ENCODE measurements at regions not wholly inside any gene's neighbourhood (a gene's known extent, or its start where the extent isn't known, plus 50 kb on each side); places are given as distances from the start of the nearest gene placed in this dataset.

DNA sequence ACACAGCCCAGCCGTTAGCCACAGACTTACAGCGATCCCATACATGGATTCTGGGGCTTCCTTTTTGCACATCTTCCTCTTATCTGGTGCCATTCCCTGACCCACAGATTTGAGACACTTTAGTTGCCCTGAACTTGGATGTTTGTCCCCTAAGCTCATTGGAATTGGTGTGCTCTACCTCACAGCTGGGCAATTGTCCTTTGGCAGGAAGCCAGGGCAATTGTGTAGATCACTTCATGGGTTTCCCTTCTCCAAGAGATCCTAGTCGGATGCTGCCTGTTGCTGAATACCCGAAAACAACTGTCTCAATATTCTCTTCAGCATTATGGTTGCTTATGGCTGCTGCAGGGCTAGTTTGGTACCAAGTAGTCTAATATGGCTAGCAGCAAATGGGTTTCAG is 470.7 kb upstream of the MKI67 start:
- no peak for DNase-seq

DNA sequence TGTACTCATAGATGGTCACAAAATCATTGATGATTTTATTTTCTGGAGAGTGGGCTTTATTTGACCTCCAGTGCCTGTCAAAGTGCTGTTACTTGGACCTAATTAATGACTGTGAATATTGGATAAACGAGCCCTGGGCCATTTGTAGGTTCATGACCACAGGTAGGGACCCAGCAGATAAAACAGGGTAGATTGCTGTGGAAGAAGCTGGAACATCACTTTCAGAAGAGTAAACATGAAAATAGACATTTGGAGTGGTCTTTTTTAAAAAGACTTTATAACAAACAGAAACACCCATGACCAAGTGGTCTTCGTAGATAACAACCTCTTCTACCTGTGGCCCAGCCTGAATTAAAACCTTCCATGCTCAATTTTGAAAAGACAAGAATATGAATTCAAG is 472.8 kb upstream of the MKI67 start:
- DNase-seq: no peak

DNA sequence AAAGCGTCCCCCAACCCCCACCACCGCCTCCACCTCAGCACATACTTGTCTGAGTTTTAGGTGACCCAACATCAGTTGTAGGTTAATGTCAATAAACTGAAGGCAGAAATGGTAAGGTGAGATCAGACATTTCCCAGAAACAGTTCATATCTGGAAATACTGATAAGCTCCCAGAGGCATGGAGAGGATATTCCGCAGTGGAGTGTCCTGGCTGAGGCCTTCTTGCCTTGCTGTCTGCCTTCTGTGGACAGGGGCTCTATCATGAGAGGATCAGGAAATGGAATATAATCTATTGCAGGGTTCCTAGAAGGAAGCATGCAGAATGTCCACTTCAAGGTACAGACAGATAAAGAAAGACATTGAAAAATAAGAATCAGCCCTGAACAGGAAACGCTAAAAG is 473.3 kb upstream of the MKI67 start:
- DNase-seq: no peak

DNA sequence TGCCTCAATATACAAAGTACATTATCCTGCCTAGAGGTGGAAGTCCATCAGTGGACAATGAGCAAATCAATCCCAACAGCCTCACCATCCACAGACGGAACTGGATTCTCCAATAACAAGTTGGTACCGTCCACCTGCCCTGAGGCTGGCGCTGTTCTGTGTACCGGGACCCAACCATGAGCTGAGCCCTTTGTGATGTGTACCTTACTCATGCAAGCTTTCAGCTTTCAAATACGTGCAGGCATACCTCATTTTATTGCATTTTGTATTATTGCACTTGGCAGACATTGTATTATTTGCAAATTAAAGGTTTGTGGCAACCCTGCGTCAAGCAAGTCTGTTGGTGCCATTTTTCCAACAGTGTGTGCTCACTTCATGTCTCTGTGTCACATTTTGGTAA is 476.0 kb upstream of the MKI67 start:
- no peak for DNase-seq

DNA sequence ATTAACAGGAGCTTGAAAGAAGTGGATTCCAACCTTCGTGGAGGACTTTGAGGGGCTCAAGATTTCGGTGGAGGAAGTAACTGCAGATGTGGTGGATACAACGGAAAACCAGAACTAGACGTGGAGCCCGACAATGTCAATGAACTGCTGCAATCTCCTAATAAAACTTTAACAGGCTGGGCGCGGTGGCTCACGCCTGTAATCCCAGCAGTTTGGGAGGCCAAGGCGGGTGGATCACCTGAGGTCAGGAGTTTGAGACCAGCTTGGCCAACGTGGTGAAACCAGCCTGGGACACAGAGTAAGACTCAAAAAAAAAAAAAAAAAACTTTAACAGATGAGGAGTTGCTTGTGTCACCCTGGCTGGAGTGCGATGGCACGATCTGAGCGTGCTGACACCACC is 477.8 kb upstream of the MKI67 start:
- no peak for DNase-seq

DNA sequence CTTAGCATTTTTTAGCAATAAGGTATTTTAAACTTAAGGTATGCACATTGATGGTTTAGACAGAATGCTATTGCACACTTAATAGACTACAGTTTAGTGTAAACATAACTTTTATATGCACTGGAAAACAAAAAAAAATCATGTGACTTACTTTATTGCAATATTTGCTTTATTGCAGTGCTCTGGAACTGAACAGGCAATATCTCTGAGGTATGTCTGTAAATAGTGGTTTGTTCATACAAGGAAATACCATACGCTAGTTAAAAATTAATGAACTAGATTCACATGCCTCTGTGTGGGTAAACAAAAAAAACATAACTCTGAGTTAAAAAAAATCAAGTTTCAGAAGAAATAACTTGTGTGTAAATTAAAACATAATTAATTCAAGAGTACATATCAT is 479.0 kb upstream of the MKI67 start:
- no peak for DNase-seq

DNA sequence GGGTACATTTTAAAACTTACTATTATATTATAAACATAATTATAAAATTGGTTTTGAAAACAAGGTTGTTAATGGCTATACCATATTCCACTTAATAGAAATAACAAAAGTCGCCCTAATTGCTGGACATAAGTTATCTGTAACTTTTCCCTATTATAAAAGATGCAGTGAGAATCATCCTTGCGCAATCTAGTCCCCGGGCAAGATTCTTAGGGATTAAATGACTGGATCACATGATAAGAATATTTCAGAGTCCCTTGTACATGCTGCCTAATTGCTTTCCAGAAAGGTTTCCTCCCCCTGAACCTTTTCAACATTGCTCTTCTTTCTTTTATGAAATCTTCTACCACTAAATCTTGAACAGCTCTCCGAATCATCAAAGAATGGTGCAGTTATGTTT is 479.8 kb upstream of the MKI67 start:
- no peak for DNase-seq

DNA sequence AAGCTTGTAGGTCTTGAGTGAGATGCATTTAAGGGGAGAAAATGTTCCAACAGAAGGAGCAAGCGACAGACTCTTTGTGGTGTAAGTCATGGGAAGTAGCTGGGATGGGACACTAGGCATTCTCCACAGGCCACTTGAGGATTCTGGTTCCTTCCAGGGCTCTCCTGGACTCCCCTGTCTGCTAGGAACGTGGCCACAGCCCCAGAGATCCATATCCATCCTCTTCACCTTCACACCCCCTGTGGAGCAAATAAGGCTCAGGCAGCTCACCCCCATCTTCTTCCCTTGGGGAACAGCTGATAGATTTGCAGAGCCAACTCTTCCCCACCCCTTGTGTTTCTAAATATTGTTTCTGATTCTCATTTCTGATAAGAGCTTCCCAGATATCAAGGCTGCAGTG is 482.6 kb upstream of the MKI67 start:
- DNase-seq: no peak

DNA sequence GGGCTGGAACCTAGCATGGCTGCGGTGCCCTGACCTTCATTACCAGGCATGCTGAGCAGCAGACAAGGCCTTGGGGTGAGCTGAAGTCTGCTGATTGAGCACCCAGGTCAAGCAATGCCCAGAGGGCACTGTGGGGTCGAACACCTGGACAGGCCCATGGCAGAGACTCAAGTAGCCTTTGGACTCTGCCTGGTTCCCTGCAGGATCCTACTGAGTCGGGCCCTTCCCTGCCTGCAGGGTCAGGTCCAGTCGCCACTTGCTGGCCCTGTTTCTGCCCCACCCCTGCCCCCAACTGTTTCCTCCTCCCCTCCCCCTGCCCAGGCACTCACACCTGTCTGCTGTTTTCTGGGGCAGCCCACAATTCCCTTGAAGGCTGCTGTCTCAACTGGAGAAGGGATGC is 483.2 kb upstream of the MKI67 start:
- no peak for DNase-seq

DNA sequence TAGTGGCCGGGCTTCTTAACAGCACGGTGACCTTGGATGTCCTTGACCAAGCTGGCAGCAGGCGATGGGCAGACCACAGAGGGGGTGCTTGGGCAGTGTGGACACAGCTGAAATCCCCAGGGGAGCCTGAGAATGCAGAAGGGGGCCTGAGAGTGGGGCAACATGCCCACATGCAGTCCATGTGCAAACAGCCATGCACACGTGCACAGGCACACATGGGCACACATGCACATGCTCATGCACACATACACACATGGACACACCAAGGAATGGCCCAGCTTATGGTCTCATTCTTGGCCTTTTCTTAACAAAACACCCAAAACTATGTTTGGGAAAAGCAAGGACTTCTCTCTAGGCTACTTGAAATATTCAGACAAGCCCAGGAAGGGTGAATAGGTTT is 483.9 kb upstream of the MKI67 start:
- DNase-seq: no peak

DNA sequence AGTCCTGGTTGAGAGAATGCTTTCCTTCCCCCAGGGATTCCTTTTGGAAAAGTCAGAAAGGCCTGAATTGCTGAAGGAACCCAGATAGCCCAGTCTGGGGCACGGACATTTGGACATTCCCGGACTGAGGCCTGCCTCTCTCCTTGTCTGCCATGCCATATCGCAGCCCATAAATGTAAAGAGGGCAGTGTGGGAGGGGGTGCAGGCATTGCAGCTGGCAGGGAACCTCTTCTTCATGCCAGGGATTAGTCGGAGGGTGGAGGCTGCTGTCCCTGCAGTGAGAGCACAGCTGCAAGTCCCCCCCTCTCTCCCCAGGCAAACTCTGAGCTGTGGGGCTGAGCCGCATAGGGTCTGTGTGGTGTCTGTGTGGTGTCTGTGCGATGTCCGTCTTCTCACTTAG is 486.0 kb upstream of the MKI67 start:
- no peak for DNase-seq

DNA sequence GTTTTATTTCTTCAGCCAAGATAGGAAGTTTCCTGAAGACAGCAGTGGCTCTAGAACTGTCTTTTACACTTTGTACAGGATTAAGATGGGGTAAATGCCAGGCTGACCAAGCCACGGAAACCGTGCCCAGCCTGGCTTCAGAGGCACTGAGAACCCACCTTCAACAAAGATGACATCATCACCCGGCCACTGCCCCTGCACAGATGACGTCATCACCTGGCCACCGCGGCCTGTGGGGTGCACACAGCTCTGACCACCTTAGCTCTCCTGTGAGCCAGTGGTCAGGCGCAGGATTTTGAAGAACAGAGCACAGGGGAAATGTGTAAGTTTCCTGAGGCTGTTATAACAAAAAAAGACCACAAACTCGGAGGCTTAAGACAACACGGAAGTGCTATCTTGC is 486.4 kb upstream of the MKI67 start:
- DNase-seq: no peak

DNA sequence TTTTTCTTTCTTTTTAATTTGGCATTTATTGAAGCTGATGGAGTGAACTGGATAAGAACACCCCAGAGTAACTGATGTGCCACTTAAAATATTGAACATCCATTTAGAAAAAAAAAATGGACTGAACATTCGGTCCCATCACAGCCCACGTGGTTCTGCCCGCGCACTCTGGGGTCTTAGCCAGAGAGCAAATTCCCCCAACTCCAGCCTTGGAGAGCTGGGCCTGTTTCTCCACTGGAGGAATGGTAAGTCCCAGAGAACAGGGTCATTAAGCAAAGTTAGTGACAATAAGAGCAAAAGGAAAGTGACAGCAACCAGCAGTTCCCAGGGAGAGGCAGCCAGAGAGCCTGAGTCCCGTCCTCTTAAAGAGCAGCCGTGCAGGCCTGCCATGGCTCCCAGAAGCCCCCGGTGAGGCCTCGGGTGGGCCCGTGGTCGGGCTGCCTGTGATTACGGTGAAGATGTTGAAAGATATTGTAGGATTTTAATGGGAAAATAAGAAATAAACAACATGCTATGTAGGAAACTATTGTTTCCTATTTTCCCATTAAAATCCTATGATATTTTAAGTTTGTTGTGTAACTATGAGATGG is 487.9 kb upstream of the MKI67 start:
- DNase-seq: no peak

DNA sequence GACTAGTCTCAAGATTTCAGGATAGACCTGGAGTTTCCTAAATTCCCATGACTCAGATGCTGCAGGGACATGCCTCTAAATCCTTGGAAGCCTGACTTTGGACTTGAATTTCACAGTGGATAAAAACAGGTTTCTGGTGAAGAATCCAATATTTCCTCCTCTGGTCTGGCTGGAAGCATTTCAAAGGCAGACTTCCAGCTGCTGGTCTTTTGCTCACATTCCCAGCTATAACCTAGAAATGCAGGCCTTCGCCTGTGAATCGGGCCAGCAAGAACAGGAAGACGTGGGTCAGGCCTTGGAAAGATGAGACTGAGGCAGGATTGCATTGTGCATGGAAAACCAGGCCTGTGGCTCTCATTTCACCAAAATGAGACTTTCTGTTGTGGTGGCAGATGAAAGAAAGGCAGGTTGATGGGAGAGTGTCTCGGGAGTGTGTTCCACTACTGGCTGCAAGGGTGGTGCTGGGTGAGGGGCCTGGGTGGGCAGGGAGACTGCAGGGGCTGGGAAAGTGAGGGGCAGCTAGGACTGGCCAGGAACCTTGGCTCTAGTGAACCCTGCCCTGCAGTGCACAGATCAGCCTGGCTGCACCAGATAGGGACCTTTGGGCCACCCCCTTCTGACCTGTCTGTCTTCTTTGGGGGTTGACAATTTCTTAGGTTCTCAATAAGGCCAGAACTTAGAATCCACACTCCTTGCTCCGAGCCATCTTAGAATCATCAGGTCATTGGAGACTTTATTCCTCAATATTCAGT is 488.8 kb upstream of the MKI67 start:
- DNase-seq: no peak

DNA sequence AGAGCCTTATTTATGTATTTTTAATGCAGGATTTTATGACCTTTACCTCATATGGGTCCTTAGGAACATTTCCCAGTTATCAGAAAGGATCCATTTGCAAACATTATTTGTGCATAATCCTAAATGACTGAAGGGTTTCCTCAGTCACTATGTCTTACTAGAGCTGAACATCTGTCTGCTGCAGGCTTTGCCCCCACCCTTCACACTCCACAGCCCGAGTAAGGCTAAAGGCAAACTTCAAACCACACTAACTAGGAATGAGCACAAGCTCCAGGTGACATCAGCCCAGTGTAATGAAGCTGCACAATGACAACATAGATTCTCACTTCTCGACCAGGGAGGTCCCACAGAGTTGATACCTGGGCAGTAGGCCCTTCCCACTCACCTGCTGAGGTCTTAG is 491.3 kb upstream of the MKI67 start:
- no peak for DNase-seq

DNA sequence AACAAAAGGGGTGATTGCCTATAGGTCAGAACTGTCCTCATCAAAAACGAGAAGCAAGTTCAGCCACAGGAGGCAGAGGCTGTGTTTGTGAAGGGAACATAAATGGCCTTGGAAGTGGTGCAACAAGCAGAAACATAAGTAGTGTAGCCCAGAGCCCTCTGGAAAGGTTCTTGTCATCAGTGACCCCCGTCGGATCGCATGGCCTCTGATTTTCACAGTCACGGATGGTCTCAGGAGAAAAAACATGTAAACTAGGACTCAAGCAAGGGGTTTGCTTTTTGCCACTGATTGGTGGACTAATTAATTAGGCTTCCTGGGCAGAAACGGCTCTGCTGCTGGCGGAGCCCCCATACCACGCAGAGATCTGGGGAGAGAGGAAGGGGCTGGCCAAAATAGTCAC is 496.5 kb upstream of the MKI67 start:
- DNase-seq: no peak

DNA sequence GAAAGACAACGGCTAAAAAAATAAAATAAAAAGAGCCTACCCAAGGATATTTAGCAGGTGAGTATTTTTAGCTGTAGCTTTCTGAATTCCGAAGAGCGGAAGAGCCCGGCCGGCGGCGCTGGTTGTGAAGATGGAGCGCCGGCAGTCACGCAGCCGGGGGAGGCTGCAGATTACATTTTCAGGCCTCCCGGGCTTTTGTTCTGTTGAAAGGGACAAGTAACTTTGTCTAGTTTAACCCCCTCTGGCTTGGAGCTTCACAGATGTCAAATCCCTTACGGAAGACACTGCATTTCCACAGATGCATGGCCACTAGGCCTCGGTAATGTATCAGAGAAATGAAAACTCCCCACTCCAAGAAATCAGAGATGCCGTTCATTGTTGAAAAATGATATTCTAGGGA is 497.6 kb upstream of the MKI67 start:
- no peak for DNase-seq

DNA sequence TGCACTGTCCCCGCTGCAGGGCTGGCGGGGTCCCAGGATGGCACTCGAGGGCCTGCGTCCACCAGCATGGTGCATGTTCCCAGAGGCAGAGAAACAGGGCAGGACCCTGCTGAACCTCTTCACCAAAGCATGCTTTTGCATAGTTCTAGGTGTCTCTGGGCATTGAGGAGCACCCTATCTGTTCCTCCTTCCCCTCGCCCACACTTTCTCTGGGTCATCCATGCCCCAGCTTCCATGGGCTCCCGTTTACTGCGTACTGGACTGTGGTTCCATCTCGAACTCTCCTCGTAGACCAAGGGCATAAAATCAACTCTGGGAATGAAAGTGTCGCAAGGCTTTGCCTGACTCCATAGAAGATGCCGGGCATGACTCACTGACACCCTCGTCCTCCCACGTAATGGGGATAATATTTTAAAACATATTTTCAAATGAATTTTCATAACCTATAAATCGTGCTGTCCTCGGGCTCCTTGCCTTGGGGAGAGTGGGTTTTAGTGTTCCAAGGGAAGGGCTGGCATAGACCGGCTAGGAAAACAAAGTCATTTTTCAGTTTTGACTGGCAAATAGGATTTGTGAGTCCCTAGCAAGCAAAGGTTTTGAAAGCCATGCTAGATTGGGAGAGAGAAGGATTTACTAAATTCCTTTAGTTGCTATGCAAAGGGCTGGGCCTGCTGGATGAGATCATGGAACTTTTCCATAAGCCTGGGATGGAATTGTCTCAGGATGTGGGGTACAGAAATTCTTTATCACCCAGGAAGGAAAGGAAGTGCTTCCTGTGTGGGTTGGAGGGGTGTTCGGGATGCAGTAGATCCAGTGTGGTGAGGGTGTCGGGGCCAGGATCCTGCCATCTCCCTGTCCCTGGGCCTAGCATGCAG is 498.7 kb upstream of the MKI67 start:
- no peak for DNase-seq

DNA sequence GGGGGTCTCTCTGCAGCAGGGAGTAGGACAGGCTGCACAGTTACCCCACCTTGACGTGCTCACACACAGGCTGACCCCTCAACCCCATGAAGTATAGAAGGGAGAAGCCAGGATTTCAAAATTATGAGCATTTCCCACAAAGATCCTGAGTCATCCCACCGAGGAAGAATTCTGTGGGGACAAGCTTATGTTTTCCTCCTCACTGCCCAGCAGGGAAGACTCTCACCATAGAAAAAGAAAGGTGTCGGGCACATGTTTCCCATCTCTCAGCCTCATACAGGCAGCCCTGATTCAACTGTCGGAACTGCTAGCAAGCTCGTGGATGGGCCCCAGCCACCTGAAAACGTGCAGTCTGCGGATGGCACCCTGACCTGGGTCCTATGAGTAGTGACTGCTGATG is 499.7 kb upstream of the MKI67 start:
- DNase-seq: no peak

DNA sequence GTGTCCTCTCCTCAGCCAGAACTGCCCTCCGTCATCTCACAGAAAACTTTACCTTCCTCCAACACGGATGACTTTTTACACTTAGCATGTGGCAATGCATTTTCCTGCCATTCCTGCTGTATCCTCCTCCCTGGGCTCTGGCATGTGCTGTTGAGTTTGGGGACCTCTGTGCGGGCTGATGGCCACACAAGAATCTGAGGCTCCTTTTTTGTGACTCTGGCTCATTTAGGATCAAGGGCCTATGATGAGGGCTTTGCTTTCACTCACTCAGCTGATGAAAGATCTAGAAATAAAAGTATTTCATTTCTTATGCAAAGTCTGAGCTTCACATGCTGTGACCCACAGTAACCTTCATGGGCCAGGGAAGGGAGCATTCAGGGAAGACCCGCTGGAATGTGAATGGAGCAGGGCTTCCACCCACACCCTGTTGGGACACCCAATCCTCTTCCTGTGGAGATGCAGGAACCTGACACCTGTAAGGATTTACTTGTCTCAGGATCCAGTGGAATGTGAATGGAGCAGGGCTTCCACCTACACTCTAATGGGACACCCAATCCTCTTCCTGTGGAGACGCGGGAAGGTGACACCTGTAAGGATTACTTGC is 500.3 kb upstream of the MKI67 start:
- no peak for DNase-seq

DNA sequence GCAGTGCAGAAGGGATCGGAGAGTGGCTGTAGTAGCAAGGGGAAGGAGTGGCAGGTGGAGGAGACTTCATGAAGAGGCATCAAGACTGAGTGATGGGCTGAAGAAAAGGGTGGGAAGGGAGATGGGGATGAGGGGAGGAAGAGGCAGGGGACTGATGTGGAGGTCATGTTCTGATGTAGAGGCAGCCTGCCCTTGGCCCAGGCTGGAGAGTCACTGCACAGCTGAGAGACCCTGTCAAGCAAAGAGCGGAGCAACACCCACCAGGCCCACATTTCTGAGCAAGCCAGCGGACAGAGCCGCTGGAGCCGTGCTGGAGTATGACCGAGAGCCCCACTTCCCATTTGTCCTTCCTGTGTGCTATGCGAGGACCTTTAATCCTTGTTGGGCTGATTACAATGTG is 501.6 kb upstream of the MKI67 start:
- DNase-seq: no peak

DNA sequence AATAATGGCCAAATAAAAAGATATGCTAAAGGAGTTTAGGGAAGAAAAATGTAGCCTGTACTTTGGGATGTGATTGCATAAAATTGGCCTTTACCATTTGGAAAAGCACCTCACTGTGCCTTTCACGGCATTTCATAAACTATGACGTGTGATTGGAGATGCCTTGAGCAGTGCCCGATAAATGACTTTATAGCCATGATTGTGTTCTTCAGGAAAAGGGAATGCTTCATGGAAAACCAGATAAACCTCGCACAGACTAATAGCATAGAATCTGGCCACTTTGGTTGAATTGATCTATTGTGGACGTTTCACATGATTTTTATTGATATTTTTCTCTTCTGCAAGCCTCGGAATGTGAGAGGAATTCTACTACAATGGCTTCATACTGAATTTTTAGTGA is 502.0 kb upstream of the MKI67 start:
- no peak for DNase-seq

All from activated CD4-positive, alpha-beta T cell treated with anti-CD3 and anti-CD28 coated beads, Interleukin-2, Interleukin-6, amounts not matched to agents 100 ng/mL and 50 ng/mL, durations not matched to agents 16 hours and 8 hours (primary cell).